ENCODE measurements at regions not wholly inside any gene's neighbourhood (a gene's known extent, or its start where the extent isn't known, plus 50 kb on each side); places are given as distances from the start of the nearest gene placed in this dataset.

GRCh38 chr13:29920025-29920643 lies 69.7 kb upstream of the UBL3 start:
- Mint-ChIP-seq H3K4me1 (ENCODE audit: low read depth) (peaks cover 7% of the 10 kb centered on the region), H3K27me3 (ENCODE audit: low read depth) (no peaks in the 10 kb centered on the region), H3K36me3 (ENCODE audit: insufficient read depth) (no peaks in the 10 kb centered on the region), H3K9me3 (no peaks in the 10 kb centered on the region), H3K4me3 (no peak overlapping the region)
- no peak for DNase-seq
- ATAC-seq: no peak

- H3K4me3 Mint-ChIP-seq: no peak overlapping the region
- no peak for ATAC-seq
- H3K4me1 Mint-ChIP-seq (ENCODE audit: low read depth): peaks cover 1% of the 10 kb centered on the region
- no peaks in the 10 kb centered on the region for H3K27me3 Mint-ChIP-seq (ENCODE audit: low read depth)
- DNase-seq: no peak
- no peaks in the 10 kb centered on the region for H3K36me3 Mint-ChIP-seq (ENCODE audit: insufficient read depth)
- no peaks in the 10 kb centered on the region for H3K9me3 Mint-ChIP-seq
Measured at GRCh38 chr13:29918845-29919244, 68.4 kb upstream of the UBL3 start.

GRCh38 chr13:29917650-29918049 lies 67.2 kb upstream of the UBL3 start:
- no peaks in the 10 kb centered on the region for H3K27me3 Mint-ChIP-seq (ENCODE audit: low read depth)
- ATAC-seq: no peak
- no peaks in the 10 kb centered on the region for H3K36me3 Mint-ChIP-seq (ENCODE audit: insufficient read depth)
- no peaks in the 10 kb centered on the region for H3K4me1 Mint-ChIP-seq (ENCODE audit: low read depth)
- DNase-seq: no peak
- no peak overlapping the region for H3K4me3 Mint-ChIP-seq
- H3K9me3 Mint-ChIP-seq: no peaks in the 10 kb centered on the region

- no peaks in the 10 kb centered on the region for H3K36me3 Mint-ChIP-seq (ENCODE audit: insufficient read depth)
- no peaks in the 10 kb centered on the region for H3K4me1 Mint-ChIP-seq (ENCODE audit: low read depth)
- no peaks in the 10 kb centered on the region for H3K9me3 Mint-ChIP-seq
- H3K27me3 Mint-ChIP-seq (ENCODE audit: low read depth): no peaks in the 10 kb centered on the region
- ATAC-seq: no peak
- H3K4me3 Mint-ChIP-seq: no peak overlapping the region
- DNase-seq: no peak
Measured at GRCh38 chr13:29914581-29914980, 64.2 kb upstream of the UBL3 start.

- H3K9me3 Mint-ChIP-seq: no peaks in the 10 kb centered on the region
- DNase-seq: no peak
- H3K4me1 Mint-ChIP-seq (ENCODE audit: low read depth): no peaks in the 10 kb centered on the region
- no peaks in the 10 kb centered on the region for H3K36me3 Mint-ChIP-seq (ENCODE audit: insufficient read depth)
- H3K4me3 Mint-ChIP-seq: no peak overlapping the region
- no peak for ATAC-seq
- no peaks in the 10 kb centered on the region for H3K27me3 Mint-ChIP-seq (ENCODE audit: low read depth)
Measured at GRCh38 chr13:29911781-29912418, 61.5 kb upstream of the UBL3 start.

GRCh38 chr13:29909975-29910674 lies 59.7 kb upstream of the UBL3 start:
- Mint-ChIP-seq H3K36me3 (ENCODE audit: insufficient read depth) (no peaks in the 10 kb centered on the region), H3K27me3 (ENCODE audit: low read depth) (no peaks in the 10 kb centered on the region), H3K9me3 (no peaks in the 10 kb centered on the region), H3K4me3 (no peak overlapping the region), H3K4me1 (ENCODE audit: low read depth) (no peaks in the 10 kb centered on the region)
- DNase-seq (no peak), ATAC-seq (no peak)

GRCh38 chr13:29909081-29909730 lies 58.8 kb upstream of the UBL3 start:
- Mint-ChIP-seq H3K4me3 (no peak overlapping the region), H3K27me3 (ENCODE audit: low read depth) (no peaks in the 10 kb centered on the region), H3K36me3 (ENCODE audit: insufficient read depth) (no peaks in the 10 kb centered on the region), H3K9me3 (no peaks in the 10 kb centered on the region), H3K4me1 (ENCODE audit: low read depth) (no peaks in the 10 kb centered on the region)
- ATAC-seq (no peak), DNase-seq (no peak)

GRCh38 chr13:29908416-29909080 lies 58.1 kb upstream of the UBL3 start:
- Mint-ChIP-seq H3K9me3 (no peaks in the 10 kb centered on the region), H3K4me1 (ENCODE audit: low read depth) (peaks cover 5% of the 10 kb centered on the region), H3K4me3 (no peak overlapping the region), H3K27me3 (ENCODE audit: low read depth) (no peaks in the 10 kb centered on the region), H3K36me3 (ENCODE audit: insufficient read depth) (no peaks in the 10 kb centered on the region)
- DNase-seq (no peak), ATAC-seq (no peak)

GRCh38 chr13:29907670-29908069 lies 57.3 kb upstream of the UBL3 start:
- no peak for DNase-seq
- ATAC-seq: peak in 1 of 2 donors; percentile 30
- Mint-ChIP-seq H3K4me3 (no peak overlapping the region), H3K27me3 (ENCODE audit: low read depth) (no peaks in the 10 kb centered on the region), H3K36me3 (ENCODE audit: insufficient read depth) (no peaks in the 10 kb centered on the region), H3K4me1 (ENCODE audit: low read depth) (peaks cover 12% of the 10 kb centered on the region), H3K9me3 (no peaks in the 10 kb centered on the region)

- no peak for DNase-seq
- Mint-ChIP-seq H3K4me1 (ENCODE audit: low read depth) (peaks cover 24% of the 10 kb centered on the region), H3K27me3 (ENCODE audit: low read depth) (peaks cover under 1% of the 10 kb centered on the region), H3K9me3 (no peaks in the 10 kb centered on the region), H3K36me3 (ENCODE audit: insufficient read depth) (no peaks in the 10 kb centered on the region), H3K4me3 (no peak overlapping the region)
- ATAC-seq: no peak
Measured at GRCh38 chr13:29906432-29907011, 56.1 kb upstream of the UBL3 start.

GRCh38 chr13:29905845-29906244 lies 55.4 kb upstream of the UBL3 start:
- ATAC-seq (no peak), DNase-seq (no peak)
- Mint-ChIP-seq H3K4me3 (no peak overlapping the region), H3K4me1 (ENCODE audit: low read depth) (peaks cover 26% of the 10 kb centered on the region), H3K27me3 (ENCODE audit: low read depth) (peaks cover 2% of the 10 kb centered on the region), H3K9me3 (no peaks in the 10 kb centered on the region), H3K36me3 (ENCODE audit: insufficient read depth) (no peaks in the 10 kb centered on the region)

- ATAC-seq (no peak), DNase-seq (no peak)
- Mint-ChIP-seq H3K4me1 (ENCODE audit: low read depth) (peaks cover 26% of the 10 kb centered on the region), H3K4me3 (no peak overlapping the region), H3K27me3 (ENCODE audit: low read depth) (peaks cover 2% of the 10 kb centered on the region), H3K36me3 (ENCODE audit: insufficient read depth) (no peaks in the 10 kb centered on the region), H3K9me3 (no peaks in the 10 kb centered on the region)
Measured at GRCh38 chr13:29903996-29904395, 53.6 kb upstream of the UBL3 start.

- H3K27me3 Mint-ChIP-seq (ENCODE audit: low read depth): peaks cover 2% of the 10 kb centered on the region
- H3K4me1 Mint-ChIP-seq (ENCODE audit: low read depth): peaks cover 26% of the 10 kb centered on the region
- no peaks in the 10 kb centered on the region for H3K36me3 Mint-ChIP-seq (ENCODE audit: insufficient read depth)
- ATAC-seq (no peak), DNase-seq (no peak)
- no peaks in the 10 kb centered on the region for H3K9me3 Mint-ChIP-seq
- no peak overlapping the region for H3K4me3 Mint-ChIP-seq
Measured at GRCh38 chr13:29903543-29903942, 53.1 kb upstream of the UBL3 start.

All from activated T-cell treated with anti-CD3 and anti-CD28 coated beads, Interleukin-2, amount 50 U/mL, for 4 hours (primary cell).